ENCODE measurements at regions not wholly inside any gene's neighbourhood (a gene's known extent, or its start where the extent isn't known, plus 50 kb on each side); places are given as distances from the start of the nearest gene placed in this dataset.

DNA sequence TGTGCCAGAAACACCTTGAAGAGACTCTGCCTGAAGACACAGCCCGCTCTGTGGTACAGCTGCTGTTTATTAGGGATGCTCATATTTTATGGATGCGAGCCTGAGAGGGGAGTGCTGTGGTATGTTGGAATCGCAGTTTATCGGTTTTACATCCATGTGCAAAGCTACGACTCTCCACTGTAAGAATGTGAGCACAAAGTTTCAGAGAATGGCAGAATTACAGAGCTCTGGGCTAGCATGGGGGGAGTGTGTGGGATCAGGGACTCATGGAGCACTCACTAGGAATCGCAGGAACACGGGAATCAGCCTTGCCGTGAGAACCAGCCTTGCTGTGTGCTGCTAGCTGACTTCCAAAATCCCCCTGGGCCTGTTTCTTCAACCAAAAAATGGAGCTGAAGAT lies 199.9 kb downstream of the RNF144A start:
- Histone ChIP-seq H3F3A (ENCODE audit: insufficient read depth, low read length, poor library complexity, severe bottlenecking) (no peaks in the 10 kb centered on the region), H3K4me2 (ENCODE audit: low read length) (no peak overlapping the region), H3K27ac (ENCODE audit: low read length) (no peak overlapping the region), H3K4me3 (ENCODE audit: low read length) (no peak overlapping the region), H3K9me3 (ENCODE audit: low read length) (no peaks in the 10 kb centered on the region), H2AFZ (ENCODE audit: low read depth, low read length) (no peak overlapping the region), H4K20me1 (ENCODE audit: insufficient read depth) (no peaks in the 10 kb centered on the region), H3K36me3 (ENCODE audit: insufficient read depth, low read length) (no peaks in the 10 kb centered on the region), H3K79me2 (replicated peaks; ENCODE audit: insufficient read depth, low read length) (no peaks in the 10 kb centered on the region), H3K9me2 (ENCODE audit: insufficient read depth, low read length) (no peaks in the 10 kb centered on the region), H3K27me3 (ENCODE audit: insufficient read depth, low read depth, low read length) (no peaks in the 10 kb centered on the region), H3K9ac (ENCODE audit: low read length) (no peak overlapping the region)
- TF ChIP-seq EP300 (conservative IDR thresholded peaks at IDR 0.05; ENCODE audit: poor library complexity, severe bottlenecking), result no peak
- TF ChIP-seq, protein P1, sequence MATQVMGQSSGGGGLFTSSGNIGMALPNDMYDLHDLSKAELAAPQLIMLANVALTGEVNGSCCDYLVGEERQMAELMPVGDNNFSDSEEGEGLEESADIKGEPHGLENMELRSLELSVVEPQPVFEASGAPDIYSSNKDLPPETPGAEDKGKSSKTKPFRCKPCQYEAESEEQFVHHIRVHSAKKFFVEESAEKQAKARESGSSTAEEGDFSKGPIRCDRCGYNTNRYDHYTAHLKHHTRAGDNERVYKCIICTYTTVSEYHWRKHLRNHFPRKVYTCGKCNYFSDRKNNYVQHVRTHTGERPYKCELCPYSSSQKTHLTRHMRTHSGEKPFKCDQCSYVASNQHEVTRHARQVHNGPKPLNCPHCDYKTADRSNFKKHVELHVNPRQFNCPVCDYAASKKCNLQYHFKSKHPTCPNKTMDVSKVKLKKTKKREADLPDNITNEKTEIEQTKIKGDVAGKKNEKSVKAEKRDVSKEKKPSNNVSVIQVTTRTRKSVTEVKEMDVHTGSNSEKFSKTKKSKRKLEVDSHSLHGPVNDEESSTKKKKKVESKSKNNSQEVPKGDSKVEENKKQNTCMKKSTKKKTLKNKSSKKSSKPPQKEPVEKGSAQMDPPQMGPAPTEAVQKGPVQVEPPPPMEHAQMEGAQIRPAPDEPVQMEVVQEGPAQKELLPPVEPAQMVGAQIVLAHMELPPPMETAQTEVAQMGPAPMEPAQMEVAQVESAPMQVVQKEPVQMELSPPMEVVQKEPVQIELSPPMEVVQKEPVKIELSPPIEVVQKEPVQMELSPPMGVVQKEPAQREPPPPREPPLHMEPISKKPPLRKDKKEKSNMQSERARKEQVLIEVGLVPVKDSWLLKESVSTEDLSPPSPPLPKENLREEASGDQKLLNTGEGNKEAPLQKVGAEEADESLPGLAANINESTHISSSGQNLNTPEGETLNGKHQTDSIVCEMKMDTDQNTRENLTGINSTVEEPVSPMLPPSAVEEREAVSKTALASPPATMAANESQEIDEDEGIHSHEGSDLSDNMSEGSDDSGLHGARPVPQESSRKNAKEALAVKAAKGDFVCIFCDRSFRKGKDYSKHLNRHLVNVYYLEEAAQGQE (IDR thresholded peaks at IDR 0.05; ENCODE audit: borderline replicate concordance), result no peak
- TF ChIP-seq MXI1 (conservative IDR thresholded peaks at IDR 0.05; ENCODE audit: poor library complexity, severe bottlenecking), result no peak
- no peak for TF ChIP-seq POLR2AphosphoS5 (IDR thresholded peaks at IDR 0.05)

DNA sequence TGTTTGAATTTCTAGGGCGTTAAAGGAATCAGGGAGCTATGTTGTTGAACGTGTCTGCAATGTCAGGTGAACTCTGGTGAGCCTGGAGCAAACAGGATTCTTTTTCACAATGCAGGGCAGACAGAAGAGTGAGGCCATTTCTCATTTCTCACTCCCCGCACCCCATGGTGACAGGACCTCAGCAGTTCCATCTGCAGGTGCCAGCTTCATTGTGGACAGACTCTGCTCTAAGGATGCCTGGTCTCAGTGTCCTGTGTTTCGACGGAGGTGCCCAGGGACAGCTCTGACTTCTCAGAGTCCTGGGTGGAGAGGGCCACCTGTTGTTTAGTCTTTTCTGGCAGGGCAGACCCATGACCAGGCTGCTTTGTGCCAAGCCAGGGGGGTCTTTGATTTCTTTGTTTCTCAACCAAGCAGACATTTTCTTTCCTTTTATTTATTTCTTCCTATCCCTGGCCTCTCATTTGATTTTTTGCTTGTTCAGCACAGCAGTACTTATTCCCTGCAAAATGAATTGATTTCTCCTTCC lies 201.5 kb downstream of the RNF144A start:
- Histone ChIP-seq H3K27me3 (ENCODE audit: insufficient read depth, low read depth, low read length) (no peaks in the 10 kb centered on the region), H3K9me2 (ENCODE audit: insufficient read depth, low read length) (no peaks in the 10 kb centered on the region), H3K4me2 (ENCODE audit: low read length) (no peak overlapping the region), H3K79me2 (replicated peaks; ENCODE audit: insufficient read depth, low read length) (no peaks in the 10 kb centered on the region), H2AFZ (ENCODE audit: low read depth, low read length) (no peak overlapping the region), H3K27ac (ENCODE audit: low read length) (no peak overlapping the region), H3K9me3 (ENCODE audit: low read length) (no peaks in the 10 kb centered on the region), H3F3A (ENCODE audit: insufficient read depth, low read length, poor library complexity, severe bottlenecking) (no peaks in the 10 kb centered on the region), H3K36me3 (ENCODE audit: insufficient read depth, low read length) (no peaks in the 10 kb centered on the region), H3K9ac (ENCODE audit: low read length) (no peak overlapping the region), H4K20me1 (ENCODE audit: insufficient read depth) (no peaks in the 10 kb centered on the region), H3K4me3 (ENCODE audit: low read length) (no peak overlapping the region)
- TF ChIP-seq EP300 (conservative IDR thresholded peaks at IDR 0.05; ENCODE audit: poor library complexity, severe bottlenecking) (no peak), MXI1 (conservative IDR thresholded peaks at IDR 0.05; ENCODE audit: poor library complexity, severe bottlenecking) (no peak), SMC3 (conservative IDR thresholded peaks at IDR 0.05; ENCODE audit: poor library complexity) (no peak), RAD21 (conservative IDR thresholded peaks at IDR 0.05) (no peak), EZH2 (IDR thresholded peaks at IDR 0.05; ENCODE audit: borderline replicate concordance, insufficient read depth, low read length, poor library complexity, severe bottlenecking) (no peak), TAF1 (IDR thresholded peaks at IDR 0.05; ENCODE audit: low read depth) (no peak), POLR2AphosphoS5 (IDR thresholded peaks at IDR 0.05) (no peak)
- TF ChIP-seq, protein P2, sequence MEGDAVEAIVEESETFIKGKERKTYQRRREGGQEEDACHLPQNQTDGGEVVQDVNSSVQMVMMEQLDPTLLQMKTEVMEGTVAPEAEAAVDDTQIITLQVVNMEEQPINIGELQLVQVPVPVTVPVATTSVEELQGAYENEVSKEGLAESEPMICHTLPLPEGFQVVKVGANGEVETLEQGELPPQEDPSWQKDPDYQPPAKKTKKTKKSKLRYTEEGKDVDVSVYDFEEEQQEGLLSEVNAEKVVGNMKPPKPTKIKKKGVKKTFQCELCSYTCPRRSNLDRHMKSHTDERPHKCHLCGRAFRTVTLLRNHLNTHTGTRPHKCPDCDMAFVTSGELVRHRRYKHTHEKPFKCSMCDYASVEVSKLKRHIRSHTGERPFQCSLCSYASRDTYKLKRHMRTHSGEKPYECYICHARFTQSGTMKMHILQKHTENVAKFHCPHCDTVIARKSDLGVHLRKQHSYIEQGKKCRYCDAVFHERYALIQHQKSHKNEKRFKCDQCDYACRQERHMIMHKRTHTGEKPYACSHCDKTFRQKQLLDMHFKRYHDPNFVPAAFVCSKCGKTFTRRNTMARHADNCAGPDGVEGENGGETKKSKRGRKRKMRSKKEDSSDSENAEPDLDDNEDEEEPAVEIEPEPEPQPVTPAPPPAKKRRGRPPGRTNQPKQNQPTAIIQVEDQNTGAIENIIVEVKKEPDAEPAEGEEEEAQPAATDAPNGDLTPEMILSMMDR (IDR thresholded peaks at IDR 0.05; ENCODE audit: poor library complexity, severe bottlenecking), result no peak
- TF ChIP-seq, protein P1 (IDR thresholded peaks at IDR 0.05; ENCODE audit: borderline replicate concordance), result no peak

All from neural cell (in vitro differentiated cells).